ENCODE measurements at regions not wholly inside any gene's neighbourhood (a gene's known extent, or its start where the extent isn't known, plus 50 kb on each side); places are given as distances from the start of the nearest gene placed in this dataset.

- no peak for ATAC-seq (ENCODE audit: insufficient number of reproducible peaks, low FRiP score, low read depth)
- TF ChIP-seq, protein P1, sequence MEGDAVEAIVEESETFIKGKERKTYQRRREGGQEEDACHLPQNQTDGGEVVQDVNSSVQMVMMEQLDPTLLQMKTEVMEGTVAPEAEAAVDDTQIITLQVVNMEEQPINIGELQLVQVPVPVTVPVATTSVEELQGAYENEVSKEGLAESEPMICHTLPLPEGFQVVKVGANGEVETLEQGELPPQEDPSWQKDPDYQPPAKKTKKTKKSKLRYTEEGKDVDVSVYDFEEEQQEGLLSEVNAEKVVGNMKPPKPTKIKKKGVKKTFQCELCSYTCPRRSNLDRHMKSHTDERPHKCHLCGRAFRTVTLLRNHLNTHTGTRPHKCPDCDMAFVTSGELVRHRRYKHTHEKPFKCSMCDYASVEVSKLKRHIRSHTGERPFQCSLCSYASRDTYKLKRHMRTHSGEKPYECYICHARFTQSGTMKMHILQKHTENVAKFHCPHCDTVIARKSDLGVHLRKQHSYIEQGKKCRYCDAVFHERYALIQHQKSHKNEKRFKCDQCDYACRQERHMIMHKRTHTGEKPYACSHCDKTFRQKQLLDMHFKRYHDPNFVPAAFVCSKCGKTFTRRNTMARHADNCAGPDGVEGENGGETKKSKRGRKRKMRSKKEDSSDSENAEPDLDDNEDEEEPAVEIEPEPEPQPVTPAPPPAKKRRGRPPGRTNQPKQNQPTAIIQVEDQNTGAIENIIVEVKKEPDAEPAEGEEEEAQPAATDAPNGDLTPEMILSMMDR (IDR thresholded peaks at IDR 0.05), result no peak
- Histone ChIP-seq H3K4me3 (no peak overlapping the region), H3K9me3 (no peaks in the 10 kb centered on the region), H3K4me1 (ENCODE audit: control insufficient read depth in 1 of 2, low read depth in 2 of 2) (no peaks in the 10 kb centered on the region), H3K36me3 (no peaks in the 10 kb centered on the region), H3K27me3 (replicated peaks; ENCODE audit: insufficient read depth) (no peaks in the 10 kb centered on the region), H3K27ac (no peak overlapping the region)
- no peak for DNase-seq (ENCODE audit: low spot score)
Observed at GRCh38 chr9:115978659-115979096, 174.9 kb upstream of the PAPPA start.

DNA sequence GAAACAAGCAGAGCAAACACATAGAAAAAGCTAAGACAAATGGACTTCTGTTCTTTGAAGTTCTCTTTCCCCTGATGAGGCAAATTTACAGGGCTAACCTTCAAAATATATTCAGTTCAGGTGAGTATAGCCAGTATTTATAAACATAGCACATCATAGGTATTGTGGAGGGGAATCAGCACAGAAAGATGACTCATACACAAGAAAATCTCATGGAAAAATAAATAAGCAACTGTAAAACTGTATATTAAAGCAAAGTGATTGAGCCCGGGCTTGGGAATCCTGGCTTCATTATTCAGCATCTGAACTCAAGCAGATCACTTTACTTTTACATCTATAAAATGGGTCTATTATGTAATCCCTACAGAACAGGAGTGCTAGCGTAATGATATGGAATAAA, 173.5 kb upstream of the PAPPA start:
- no peak for DNase-seq (ENCODE audit: low spot score)

GRCh38 chr9:115980502-115980901, 173.1 kb upstream of the PAPPA start:
- Histone ChIP-seq H3K9me3 (no peaks in the 10 kb centered on the region), H3K36me3 (no peaks in the 10 kb centered on the region), H3K27me3 (replicated peaks; ENCODE audit: insufficient read depth) (no peaks in the 10 kb centered on the region), H3K4me3 (no peak overlapping the region), H3K4me1 (ENCODE audit: control insufficient read depth in 1 of 2, low read depth in 2 of 2) (no peaks in the 10 kb centered on the region), H3K27ac (no peak overlapping the region)
- TF ChIP-seq, protein P1 (IDR thresholded peaks at IDR 0.05), result no peak
- no peak for ATAC-seq (ENCODE audit: insufficient number of reproducible peaks, low FRiP score, low read depth)
- no peak for DNase-seq (ENCODE audit: low spot score)

More for the DNA sequence above, 173.5 kb upstream of the PAPPA start:
- H3K27ac ChIP-seq, result no peak overlapping the region
- no peaks in the 10 kb centered on the region for H3K36me3 ChIP-seq
- no peaks in the 10 kb centered on the region for H3K9me3 ChIP-seq
- H3K27me3 ChIP-seq (replicated peaks; ENCODE audit: insufficient read depth), result no peaks in the 10 kb centered on the region
- H3K4me3 ChIP-seq, result no peak overlapping the region
- TF ChIP-seq, protein P1 (IDR thresholded peaks at IDR 0.05), result no peak
- H3K4me1 ChIP-seq (ENCODE audit: control insufficient read depth in 1 of 2, low read depth in 2 of 2), result no peaks in the 10 kb centered on the region
- ATAC-seq (ENCODE audit: insufficient number of reproducible peaks, low FRiP score, low read depth), result no peak

GRCh38 chr9:115980976-115981375, 172.6 kb upstream of the PAPPA start:
- ATAC-seq (ENCODE audit: insufficient number of reproducible peaks, low FRiP score, low read depth) (no peak), DNase-seq (ENCODE audit: low spot score) (no peak)
- no peaks in the 10 kb centered on the region for H3K4me1 ChIP-seq (ENCODE audit: control insufficient read depth in 1 of 2, low read depth in 2 of 2)
- no peak overlapping the region for H3K4me3 ChIP-seq
- H3K27me3 ChIP-seq (replicated peaks; ENCODE audit: insufficient read depth), result no peaks in the 10 kb centered on the region
- no peak overlapping the region for H3K27ac ChIP-seq
- H3K36me3 ChIP-seq, result no peaks in the 10 kb centered on the region
- TF ChIP-seq, protein P1 (IDR thresholded peaks at IDR 0.05), result no peak
- no peaks in the 10 kb centered on the region for H3K9me3 ChIP-seq

DNA sequence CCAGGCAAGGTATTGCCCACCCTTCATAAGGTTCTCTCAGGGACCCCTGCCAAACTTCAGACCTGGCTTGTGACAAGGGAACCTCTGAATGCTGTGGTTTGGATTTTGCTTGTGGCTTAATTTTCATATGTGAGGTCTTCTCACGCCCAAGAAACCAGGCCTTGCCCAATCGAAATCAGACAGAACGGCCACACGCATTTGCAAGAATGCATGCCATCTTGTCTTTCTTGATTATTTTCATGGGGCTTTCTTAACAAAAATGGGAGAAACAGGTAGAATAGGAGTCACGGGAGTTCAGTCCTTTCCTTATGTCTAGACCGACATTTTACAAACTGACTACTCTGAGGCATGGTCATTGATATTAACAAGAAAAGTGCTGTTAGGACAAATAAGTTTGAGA, 170.2 kb upstream of the PAPPA start:
- DNase-seq (ENCODE audit: low spot score) (no peak), ATAC-seq (ENCODE audit: insufficient number of reproducible peaks, low FRiP score, low read depth) (no peak)
- no peaks in the 10 kb centered on the region for H3K36me3 ChIP-seq
- H3K4me3 ChIP-seq, result no peak overlapping the region
- no peak overlapping the region for H3K27ac ChIP-seq
- no peaks in the 10 kb centered on the region for H3K9me3 ChIP-seq
- TF ChIP-seq, protein P1 (IDR thresholded peaks at IDR 0.05), result no peak
- H3K27me3 ChIP-seq (replicated peaks; ENCODE audit: insufficient read depth), result no peaks in the 10 kb centered on the region
- H3K4me1 ChIP-seq (ENCODE audit: control insufficient read depth in 1 of 2, low read depth in 2 of 2), result no peaks in the 10 kb centered on the region

All from thoracic aorta (tissue), 2 donors.